Heart left ventricle (tissue), 13 donors: ENCODE measurements at regions not wholly inside any gene's neighbourhood (a gene's known extent, or its start where the extent isn't known, plus 50 kb on each side); places are given as distances from the start of the nearest gene placed in this dataset.

Experiments
- POLR2A ChIP-seq, 2 donors: fragments of 450-650 bp; IDR thresholded peaks; one replicate each; pipeline ENCODE4 v1.6.1; 2017; ENCODE audit warnings: antibody characterized with exemption in 2 of 2, mild to moderate bottlenecking in 2 of 2, moderate library complexity in 2 of 2
- TF ChIP-seq, protein P1 (sequence below), 12 donors: fragments of 200-600 bp; sonication (generic) in 4 of 12; IDR thresholded peaks; one replicate each; pipeline versions ENCODE4 v1.5.0 to v1.8.0; 2018 to 2022; ENCODE audit warnings: antibody characterized with exemption in 12 of 12, mild to moderate bottlenecking in 5 of 12
- donor health status: ischemic (EF 13 %, LVEDD 7.1; RV severe dilation, severe dysfunction).
- donor health status: DM: no; HTN: yes; CAD: no.
- donor health status: DM: no; HTN: no; CAD: no.
- donor health status: ischemic (EF 25% LVEDD 6.9; RV normal size, moderate dysfunction).
- donor health status: ischemic (EF 25% LVEDD 5.7; RV mildly dilated, moderate dysfunction).
- donor health status: ischemic (EF 35%, LVEDD 5.7; RV mildly dilated, moderate dysfunction).
- donor health status: nonischemic (EF 11% LVEDD 7.7; RV severe dilation, severe dysfunction).
- donor health status: DM: yes; HTN: yes; CAD: no.
- donor health status: PGD.
- donor health status: ischemic (EF 29% LVEDD 5.4; RV normal size, mild dysfunction).
- donor health status: nonischemic (EF 23%, LVEDD 6.1; RV moderate dilation, normal function).

GRCh38 chr7:98479318-98479717 lies 78.4 kb upstream of the BAIAP2L1 start:
- TF ChIP-seq POLR2A (IDR thresholded peaks at IDR 0.05) = no peak
- TF ChIP-seq, protein P1, sequence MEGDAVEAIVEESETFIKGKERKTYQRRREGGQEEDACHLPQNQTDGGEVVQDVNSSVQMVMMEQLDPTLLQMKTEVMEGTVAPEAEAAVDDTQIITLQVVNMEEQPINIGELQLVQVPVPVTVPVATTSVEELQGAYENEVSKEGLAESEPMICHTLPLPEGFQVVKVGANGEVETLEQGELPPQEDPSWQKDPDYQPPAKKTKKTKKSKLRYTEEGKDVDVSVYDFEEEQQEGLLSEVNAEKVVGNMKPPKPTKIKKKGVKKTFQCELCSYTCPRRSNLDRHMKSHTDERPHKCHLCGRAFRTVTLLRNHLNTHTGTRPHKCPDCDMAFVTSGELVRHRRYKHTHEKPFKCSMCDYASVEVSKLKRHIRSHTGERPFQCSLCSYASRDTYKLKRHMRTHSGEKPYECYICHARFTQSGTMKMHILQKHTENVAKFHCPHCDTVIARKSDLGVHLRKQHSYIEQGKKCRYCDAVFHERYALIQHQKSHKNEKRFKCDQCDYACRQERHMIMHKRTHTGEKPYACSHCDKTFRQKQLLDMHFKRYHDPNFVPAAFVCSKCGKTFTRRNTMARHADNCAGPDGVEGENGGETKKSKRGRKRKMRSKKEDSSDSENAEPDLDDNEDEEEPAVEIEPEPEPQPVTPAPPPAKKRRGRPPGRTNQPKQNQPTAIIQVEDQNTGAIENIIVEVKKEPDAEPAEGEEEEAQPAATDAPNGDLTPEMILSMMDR (IDR thresholded peaks at IDR 0.05) = no peak
